HEK293 (cell line): ENCODE measurements at regions not wholly inside any gene's neighbourhood (a gene's known extent, or its start where the extent isn't known, plus 50 kb on each side); places are given as distances from the start of the nearest gene placed in this dataset.
A peak's percentile ranks its signal among the peaks of the same experiment; 100 is the strongest.

Experiments
- CTCF ChIA-PET: fragments of 350-600 bp; formaldehyde crosslinking; extraction: SDS; loops from one replicate; lab custom pipeline; 2021; ENCODE audit warnings: antibody characterized with exemption; lab: Yijun Ruan, JAX
- POLR2A ChIA-PET: fragments of 300-600 bp; formaldehyde crosslinking; extraction: SDS; loops from one replicate; lab custom pipeline; 2020; ENCODE audit warnings: antibody characterized with exemption, inconsistent platforms; lab: Yijun Ruan, JAX
- H3K27ac ChIP-seq: fragments of 200-500 bp; sonication (Bioruptor generic); 2 replicates; pipeline ENCODE4 v1.5.1; 2014; ENCODE audit warnings: low read depth, low read length, control low read depth, inconsistent platforms; ENCODE audit errors: extremely low read depth
- H3K36me3 ChIP-seq, 2 experiments: fragments of 200-500 bp in 1 of 2; sonication (Bioruptor generic) in 1 of 2; 1 replicate in 1 of 2; 2 replicates in 1 of 2; pipeline ENCODE4 v1.5.1; 2014 to 2017; ENCODE audit warnings: inconsistent platforms in 2 of 2, low read length in 2 of 2; ENCODE audit not compliant: control insufficient read depth in 2 of 2, insufficient read depth in 1 of 2
- H3K4me1 ChIP-seq: fragments of 200-500 bp; sonication (Bioruptor generic); 2 replicates; pipeline ENCODE4 v1.5.1; 2014; ENCODE audit warnings: mild to moderate bottlenecking, low read length, inconsistent platforms; ENCODE audit not compliant: control insufficient read depth, insufficient read depth
- H3K4me3 ChIP-seq: 2 replicates; pipeline ENCODE4 v1.5.1; 2011; ENCODE audit warnings: low read depth, mild to moderate bottlenecking, control low read depth, low read length, moderate library complexity
- H3K9me3 ChIP-seq: fragments of 200-500 bp; sonication (Bioruptor generic); 2 replicates; pipeline ENCODE4 v1.5.1; 2014; ENCODE audit warnings: low read depth, low read length, inconsistent platforms; ENCODE audit not compliant: control insufficient read depth, insufficient read depth
- ZBTB17 ChIP-seq: fragments of 450-650 bp; formaldehyde crosslinking; IDR thresholded peaks from 2 replicates; pipeline ENCODE4 v1.5.1; 2016; ENCODE audit warnings: missing biosample characterization, missing genetic modification characterization
- ZNF146 ChIP-seq: fragments of 450-650 bp; formaldehyde crosslinking; IDR thresholded peaks from 2 replicates; pipeline ENCODE4 v1.5.1; 2016; ENCODE audit warnings: missing biosample characterization, missing genetic modification characterization
- ZNF157 ChIP-seq: fragments of 450-650 bp; formaldehyde crosslinking; IDR thresholded peaks from 2 replicates; pipeline ENCODE4 v1.5.1; 2016; ENCODE audit warnings: missing biosample characterization, missing genetic modification characterization
- ZNF175 ChIP-seq: fragments of 450-650 bp; formaldehyde crosslinking; IDR thresholded peaks from 2 replicates; pipeline ENCODE4 v1.5.1; 2016; ENCODE audit warnings: missing biosample characterization, missing genetic modification characterization
- ZNF350 ChIP-seq: fragments of 450-650 bp; formaldehyde crosslinking; IDR thresholded peaks from 2 replicates; pipeline ENCODE4 v1.5.0; 2017; ENCODE audit warnings: missing biosample characterization, mild to moderate bottlenecking, missing genetic modification characterization
- ZNF514 ChIP-seq: fragments of 450-650 bp; formaldehyde crosslinking; IDR thresholded peaks from 2 replicates; pipeline ENCODE4 v1.5.1; 2016; ENCODE audit warnings: missing biosample characterization, missing genetic modification characterization
- ZNF660 ChIP-seq: fragments of 450-650 bp; IDR thresholded peaks from 2 replicates; pipeline ENCODE4 v1.5.1; 2018; ENCODE audit warnings: missing biosample characterization, mild to moderate bottlenecking, missing genetic modification characterization
- TF ChIP-seq, protein P1 (sequence below): fragments of 450-650 bp; formaldehyde crosslinking; IDR thresholded peaks from 2 replicates; pipeline ENCODE4 v1.5.1; 2016; ENCODE audit warnings: missing biosample characterization, missing genetic modification characterization
- TF ChIP-seq, protein P2 (sequence below): fragments of 450-650 bp; formaldehyde crosslinking; conservative IDR thresholded peaks from 2 replicates; pipeline ENCODE4 v1.5.1; 2016; ENCODE audit warnings: low read depth, missing biosample characterization, missing genetic modification characterization
- TF ChIP-seq, protein P3 (sequence below): fragments of 450-650 bp; formaldehyde crosslinking; IDR thresholded peaks from 2 replicates; pipeline ENCODE4 v1.5.1; 2016; ENCODE audit warnings: missing biosample characterization, missing genetic modification characterization
- TF ChIP-seq, protein P4 (sequence below): fragments of 450-650 bp; formaldehyde crosslinking; IDR thresholded peaks from 2 replicates; pipeline ENCODE4 v1.5.1; 2016; ENCODE audit warnings: missing biosample characterization, missing genetic modification characterization

DNA sequence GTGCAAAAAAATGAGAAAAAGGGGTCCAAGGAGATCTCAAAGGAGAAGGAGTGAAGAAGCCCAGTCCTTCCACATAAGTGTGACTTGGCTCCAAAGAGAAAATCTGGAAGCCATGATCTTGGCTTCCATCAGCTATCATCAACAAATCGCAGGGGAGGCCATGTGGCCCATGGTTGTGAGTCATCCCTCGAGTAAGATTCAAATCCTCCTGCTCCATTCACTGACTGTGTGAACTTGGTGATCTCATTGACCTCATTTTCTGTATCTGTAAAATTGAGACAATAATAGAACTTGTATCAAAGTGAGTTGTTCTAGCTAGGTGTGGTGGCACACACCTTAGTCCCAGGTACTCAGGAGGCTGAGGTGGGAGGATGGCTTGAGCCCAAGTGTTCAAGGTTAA is 79.1 kb upstream of the OLIG2 start (continued):
- TF ChIP-seq ZNF350 (tag by site-specific recombination) (no peak), ZNF157 (tag by site-specific recombination) (no peak), ZNF514 (tag by site-specific recombination) (no peak), ZBTB17 (tag by site-specific recombination) (0 out of 2 replicates have a peak, but pooled peaks have one; percentile 15)
- TF ChIP-seq, protein P1, sequence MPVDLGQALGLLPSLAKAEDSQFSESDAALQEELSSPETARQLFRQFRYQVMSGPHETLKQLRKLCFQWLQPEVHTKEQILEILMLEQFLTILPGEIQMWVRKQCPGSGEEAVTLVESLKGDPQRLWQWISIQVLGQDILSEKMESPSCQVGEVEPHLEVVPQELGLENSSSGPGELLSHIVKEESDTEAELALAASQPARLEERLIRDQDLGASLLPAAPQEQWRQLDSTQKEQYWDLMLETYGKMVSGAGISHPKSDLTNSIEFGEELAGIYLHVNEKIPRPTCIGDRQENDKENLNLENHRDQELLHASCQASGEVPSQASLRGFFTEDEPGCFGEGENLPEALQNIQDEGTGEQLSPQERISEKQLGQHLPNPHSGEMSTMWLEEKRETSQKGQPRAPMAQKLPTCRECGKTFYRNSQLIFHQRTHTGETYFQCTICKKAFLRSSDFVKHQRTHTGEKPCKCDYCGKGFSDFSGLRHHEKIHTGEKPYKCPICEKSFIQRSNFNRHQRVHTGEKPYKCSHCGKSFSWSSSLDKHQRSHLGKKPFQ (tag by site-specific recombination) = no peak
- TF ChIP-seq, protein P2, sequence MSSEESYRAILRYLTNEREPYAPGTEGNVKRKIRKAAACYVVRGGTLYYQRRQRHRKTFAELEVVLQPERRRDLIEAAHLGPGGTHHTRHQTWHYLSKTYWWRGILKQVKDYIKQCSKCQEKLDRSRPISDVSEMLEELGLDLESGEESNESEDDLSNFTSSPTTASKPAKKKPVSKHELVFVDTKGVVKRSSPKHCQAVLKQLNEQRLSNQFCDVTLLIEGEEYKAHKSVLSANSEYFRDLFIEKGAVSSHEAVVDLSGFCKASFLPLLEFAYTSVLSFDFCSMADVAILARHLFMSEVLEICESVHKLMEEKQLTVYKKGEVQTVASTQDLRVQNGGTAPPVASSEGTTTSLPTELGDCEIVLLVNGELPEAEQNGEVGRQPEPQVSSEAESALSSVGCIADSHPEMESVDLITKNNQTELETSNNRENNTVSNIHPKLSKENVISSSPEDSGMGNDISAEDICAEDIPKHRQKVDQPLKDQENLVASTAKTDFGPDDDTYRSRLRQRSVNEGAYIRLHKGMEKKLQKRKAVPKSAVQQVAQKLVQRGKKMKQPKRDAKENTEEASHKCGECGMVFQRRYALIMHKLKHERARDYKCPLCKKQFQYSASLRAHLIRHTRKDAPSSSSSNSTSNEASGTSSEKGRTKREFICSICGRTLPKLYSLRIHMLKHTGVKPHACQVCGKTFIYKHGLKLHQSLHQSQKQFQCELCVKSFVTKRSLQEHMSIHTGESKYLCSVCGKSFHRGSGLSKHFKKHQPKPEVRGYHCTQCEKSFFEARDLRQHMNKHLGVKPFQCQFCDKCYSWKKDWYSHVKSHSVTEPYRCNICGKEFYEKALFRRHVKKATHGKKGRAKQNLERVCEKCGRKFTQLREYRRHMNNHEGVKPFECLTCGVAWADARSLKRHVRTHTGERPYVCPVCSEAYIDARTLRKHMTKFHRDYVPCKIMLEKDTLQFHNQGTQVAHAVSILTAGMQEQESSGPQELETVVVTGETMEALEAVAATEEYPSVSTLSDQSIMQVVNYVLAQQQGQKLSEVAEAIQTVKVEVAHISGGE = no peak

DNA sequence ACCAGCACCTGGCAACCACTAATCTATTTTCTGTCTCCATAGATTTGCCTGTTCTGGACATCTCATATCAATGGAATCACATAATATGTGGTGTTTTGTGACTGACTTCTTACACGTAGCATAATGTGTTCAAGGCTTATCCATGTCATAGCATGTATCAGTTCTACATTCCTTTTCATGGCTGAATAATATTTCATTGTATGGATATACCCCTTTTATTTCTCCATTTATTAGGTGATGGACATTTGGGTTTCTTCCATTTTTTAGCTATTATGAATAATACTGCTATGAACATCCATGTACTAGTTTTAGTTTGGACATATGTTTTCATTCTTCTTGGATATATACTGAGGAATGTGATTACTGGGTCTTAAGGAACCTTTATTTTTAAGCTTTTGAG is 78.0 kb upstream of the OLIG2 start:
- Histone ChIP-seq H3K27ac (no peak overlapping the region), H3K9me3 (no peaks in the 10 kb centered on the region), H3K36me3 (no peaks in the 10 kb centered on the region), H3K4me3 (no peak overlapping the region), H3K4me1 (no peaks in the 10 kb centered on the region)
- POLR2A ChIA-PET = no interaction called here
- CTCF ChIA-PET = interaction anchor here (0.7 to 2.7 kb wide), 2 partner anchors 48 to 180 kb away, joined by 3 to 18 read pairs; no protein-coding TSS in a partner anchor
- TF ChIP-seq ZNF175 (tag by site-specific recombination) (no peak), ZNF660 (no peak), ZNF146 (tag by site-specific recombination) (peak; percentile 93)
- TF ChIP-seq, protein P3, sequence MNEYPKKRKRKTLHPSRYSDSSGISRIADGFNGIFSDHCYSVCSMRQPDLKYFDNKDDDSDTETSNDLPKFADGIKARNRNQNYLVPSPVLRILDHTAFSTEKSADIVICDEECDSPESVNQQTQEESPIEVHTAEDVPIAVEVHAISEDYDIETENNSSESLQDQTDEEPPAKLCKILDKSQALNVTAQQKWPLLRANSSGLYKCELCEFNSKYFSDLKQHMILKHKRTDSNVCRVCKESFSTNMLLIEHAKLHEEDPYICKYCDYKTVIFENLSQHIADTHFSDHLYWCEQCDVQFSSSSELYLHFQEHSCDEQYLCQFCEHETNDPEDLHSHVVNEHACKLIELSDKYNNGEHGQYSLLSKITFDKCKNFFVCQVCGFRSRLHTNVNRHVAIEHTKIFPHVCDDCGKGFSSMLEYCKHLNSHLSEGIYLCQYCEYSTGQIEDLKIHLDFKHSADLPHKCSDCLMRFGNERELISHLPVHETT (tag by site-specific recombination) = no peak

DNA sequence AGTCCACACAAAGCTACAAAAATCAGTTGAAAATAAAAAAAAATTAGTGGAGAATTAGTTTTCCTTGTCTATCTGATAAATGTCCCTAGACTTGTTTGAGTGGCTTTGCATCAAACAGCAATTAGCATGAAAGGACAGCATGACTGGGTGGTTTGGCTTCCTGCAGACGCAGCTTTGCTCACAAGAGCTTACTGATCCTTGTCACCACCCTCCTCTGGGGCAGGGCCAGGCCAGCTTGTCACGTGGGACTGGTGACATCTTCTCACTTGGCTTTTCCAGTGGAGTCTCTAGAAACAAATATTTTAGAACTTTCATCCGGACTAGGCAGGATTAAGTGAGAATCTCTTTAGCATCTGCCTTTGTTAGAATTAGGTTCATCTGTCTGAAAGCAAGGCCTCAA is 76.0 kb upstream of the OLIG2 start:
- Histone ChIP-seq H3K36me3 (no peaks in the 10 kb centered on the region), H3K4me1 (no peaks in the 10 kb centered on the region), H3K9me3 (no peaks in the 10 kb centered on the region), H3K27ac (no peak overlapping the region)
- POLR2A ChIA-PET = interaction anchor here (0.7 to 0.9 kb wide), 2 partner anchors 9 to 375 kb away, joined by 3 read pairs; partner anchors contain the start of gene IFNAR1
- CTCF ChIA-PET = interaction anchor here (1.1 to 1.8 kb wide), 6 partner anchors 9 to 213 kb away, joined by 3 to 17 read pairs (median 5); no protein-coding TSS in a partner anchor
- TF ChIP-seq, protein P4, sequence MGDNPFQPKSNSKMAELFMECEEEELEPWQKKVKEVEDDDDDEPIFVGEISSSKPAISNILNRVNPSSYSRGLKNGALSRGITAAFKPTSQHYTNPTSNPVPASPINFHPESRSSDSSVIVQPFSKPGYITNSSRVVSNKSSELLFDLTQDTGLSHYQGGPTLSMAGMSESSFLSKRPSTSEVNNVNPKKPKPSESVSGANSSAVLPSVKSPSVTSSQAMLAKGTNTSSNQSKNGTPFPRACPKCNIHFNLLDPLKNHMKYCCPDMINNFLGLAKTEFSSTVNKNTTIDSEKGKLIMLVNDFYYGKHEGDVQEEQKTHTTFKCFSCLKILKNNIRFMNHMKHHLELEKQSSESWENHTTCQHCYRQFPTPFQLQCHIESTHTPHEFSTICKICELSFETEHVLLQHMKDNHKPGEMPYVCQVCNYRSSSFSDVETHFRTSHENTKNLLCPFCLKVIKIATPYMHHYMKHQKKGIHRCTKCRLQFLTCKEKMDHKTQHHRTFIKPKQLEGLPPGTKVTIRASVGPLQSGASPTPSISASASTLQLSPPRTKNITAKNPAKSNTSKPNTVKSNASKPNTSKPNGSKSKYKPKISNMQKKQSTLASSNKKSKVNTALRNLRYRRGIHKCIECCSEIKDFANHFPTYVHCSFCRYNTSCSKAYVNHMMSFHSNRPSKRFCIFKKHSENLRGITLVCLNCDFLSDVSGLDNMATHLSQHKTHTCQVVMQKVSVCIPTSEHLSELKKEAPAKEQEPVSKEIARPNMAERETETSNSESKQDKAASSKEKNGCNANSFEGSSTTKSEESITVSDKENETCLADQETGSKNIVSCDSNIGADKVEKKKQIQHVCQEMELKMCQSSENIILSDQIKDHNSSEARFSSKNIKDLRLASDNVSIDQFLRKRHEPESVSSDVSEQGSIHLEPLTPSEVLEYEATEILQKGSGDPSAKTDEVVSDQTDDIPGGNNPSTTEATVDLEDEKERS (tag by site-specific recombination) = no peak
- TF ChIP-seq, all 188 proteins: peak for 0
- H3K4me3 ChIP-seq = no peak overlapping the region
